COLO829 (cell line): ENCODE measurements at regions not wholly inside any gene's neighbourhood (a gene's known extent, or its start where the extent isn't known, plus 50 kb on each side); places are given as distances from the start of the nearest gene placed in this dataset.

Experiments used
- DNase-seq: peaks from one replicate; pipeline ENCODE4 v3.0.0; 2012; ENCODE audit warnings: low spot score

DNA sequence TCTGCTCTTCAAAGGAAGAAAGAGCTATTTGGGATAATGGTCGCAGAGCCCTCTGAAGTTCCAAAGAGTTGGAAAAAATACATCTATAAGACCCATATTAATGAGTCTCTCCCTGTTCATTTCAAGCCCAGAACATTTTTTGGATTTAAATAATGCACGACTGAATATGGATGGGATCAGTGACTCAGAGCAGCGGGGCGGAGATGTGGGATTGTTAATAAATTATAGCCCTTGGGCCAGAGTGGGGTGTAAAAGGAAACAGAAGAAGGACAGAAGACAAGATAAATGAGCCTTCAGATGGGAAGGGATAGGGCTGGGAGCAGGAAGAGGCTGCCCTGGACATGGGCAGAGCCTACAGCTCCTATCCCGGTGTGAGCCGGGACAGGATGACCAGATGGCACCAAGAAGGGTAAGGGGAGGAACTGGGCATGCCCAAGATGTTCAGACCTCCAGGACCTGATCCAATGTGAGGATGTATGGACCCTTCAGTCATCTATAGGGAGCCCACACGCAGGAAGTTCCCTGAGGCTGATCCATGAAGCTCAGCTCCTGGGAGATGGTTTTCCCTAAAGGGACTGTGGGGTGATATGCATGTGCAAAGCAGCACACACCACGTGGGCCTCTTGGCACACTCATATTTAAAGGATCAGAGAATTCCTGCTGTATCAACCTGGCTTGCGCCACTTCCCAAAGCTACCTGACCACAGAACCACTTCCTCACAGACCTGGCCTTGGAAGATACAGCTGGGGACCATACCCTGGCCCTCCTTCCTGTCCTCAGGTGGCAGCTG lies 96.1 kb upstream of the PLXNA4 start:
- no peak for DNase-seq

DNA sequence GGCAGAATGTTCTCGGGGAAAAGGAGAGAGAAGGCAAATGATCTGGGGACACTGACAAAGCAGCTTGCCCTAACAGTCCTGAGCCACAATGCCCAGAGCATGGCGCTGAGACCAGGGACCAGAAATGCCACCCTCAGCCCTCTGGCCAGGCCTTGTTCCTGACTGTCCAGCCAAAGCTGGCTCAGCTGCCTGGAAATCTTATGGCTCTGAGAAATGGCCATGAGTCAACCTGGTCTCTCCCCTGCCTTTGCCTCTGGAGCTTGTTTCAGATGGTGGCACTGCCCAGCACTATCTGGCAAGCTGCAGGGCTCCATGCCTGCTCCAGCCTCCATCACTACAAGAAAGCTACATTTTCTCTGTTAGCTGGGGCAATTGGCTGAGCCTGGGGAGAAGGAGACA lies 90.5 kb upstream of the PLXNA4 start:
- no peak for DNase-seq

DNA sequence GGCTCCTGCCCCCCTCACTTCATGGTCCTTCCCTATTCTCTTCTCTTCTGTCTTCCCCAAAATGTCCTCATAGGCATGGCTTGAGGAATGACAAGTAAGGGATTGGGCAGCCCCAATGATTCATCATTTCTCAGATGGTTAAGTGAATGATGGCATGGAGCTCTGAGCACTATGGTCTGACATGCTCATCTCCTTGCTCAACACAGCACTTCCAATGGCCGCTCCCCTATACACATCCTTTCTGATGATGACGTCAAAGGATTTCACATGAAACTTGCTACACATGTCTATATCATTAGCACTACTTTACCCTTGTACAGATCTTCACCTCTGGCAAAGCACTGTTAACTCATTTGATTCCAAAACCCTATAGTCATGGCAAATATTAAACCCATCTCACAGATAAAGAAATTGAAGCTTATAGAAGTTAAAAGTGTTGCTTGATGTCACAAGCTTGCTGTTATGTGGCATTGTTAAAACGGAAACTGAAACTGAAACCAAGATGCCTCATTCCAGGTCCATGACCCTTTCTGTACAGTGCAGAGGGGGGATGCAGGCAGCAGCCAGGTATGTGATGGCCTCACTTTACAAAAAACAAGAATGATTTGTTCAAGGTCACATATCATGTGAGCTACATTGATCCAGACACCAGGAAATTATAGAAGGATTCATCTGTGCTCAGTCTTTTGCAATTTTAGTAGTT lies 90.0 kb upstream of the PLXNA4 start:
- no peak for DNase-seq

DNA sequence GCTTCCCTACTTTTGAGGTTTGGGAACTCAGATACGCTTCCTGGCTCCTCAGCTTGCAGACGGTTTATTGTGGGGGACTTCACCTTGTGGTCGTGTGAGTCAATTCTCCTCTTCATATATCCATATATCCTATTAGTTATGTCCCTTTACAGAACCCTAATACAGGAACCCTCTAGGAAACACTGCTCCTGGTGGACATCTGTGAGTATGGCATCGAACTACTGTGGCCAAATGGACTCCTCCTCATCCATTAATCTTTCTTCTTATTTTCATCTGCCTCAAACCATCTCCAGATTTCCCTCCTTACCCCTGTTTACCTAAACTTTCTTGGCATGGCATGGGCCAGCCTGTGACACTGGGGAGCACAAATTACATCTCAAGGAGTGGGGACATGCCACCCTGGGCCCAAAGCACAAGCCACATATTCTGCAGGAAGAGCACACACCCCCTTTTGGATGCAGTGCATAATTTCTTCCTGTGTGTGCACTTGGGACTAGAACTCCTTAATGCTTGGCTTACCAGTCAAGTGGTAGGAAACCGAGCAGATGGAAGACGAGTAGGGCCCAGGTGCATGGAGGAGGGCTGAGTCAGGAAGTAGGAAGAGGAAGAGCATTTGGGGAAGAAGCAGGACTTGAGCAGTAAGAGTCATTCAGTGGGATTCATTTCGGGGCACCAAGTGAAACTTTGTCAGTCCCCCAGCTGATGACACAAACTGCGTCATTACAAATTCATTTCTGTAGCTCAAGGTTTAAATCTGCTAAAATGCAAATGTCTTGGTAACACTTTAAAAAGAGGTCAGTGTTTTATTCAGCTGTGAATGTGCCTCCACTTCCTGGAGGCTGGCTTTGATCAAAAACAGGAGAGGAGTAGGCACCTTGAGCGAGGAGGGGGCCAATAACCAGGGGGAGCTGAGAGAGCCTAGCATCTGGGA lies 80.8 kb upstream of the PLXNA4 start:
- peak; percentile 63 for DNase-seq

DNA sequence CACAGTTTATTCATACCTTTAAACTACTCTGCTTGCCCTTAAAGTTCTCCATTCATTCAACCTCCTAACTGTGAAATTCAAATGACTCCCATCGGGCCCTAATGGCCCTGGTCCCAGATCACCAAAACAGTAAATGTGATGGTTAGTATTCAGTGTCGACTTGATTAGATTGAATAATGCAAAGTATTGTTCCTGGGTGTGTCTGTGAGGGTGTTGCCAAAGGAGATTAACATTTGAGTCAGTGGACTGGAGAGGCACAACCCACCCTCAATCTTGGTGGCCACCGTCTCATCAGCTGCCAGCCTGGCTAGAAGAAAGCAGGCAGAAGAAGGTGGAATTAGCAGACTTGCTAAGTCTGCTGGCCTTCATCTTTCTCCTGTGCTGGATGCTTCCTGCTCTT lies 80.1 kb upstream of the PLXNA4 start:
- no peak for DNase-seq

DNA sequence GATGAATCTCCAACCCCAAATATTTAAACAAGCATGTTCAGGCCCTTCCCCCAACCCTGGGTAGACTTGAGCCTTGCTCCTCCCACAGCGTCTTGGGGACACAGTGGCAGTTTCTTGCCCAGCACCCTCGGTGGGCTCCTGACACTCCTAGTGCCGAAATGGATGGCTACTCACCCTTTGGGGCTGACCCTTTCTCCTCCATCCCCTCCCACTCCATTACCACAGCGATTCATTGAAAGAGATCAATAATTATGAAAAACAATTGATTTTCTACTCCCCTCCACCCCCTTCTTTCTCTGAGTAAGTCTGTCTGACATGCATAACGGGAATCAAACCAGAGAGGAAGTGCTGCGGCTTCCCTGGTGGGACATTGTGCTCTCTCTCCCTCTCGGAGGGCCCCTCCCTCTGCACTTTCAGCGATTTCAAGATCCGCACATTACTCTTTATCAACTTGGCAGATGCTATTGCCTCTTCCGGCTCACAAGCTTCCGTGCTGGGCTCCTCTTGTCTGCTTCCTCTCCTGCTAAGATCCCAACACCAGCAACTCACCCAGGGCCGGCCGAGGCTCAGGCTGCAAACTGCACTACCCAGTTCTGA lies 79.0 kb upstream of the PLXNA4 start:
- DNase-seq: peak; percentile 53

DNA sequence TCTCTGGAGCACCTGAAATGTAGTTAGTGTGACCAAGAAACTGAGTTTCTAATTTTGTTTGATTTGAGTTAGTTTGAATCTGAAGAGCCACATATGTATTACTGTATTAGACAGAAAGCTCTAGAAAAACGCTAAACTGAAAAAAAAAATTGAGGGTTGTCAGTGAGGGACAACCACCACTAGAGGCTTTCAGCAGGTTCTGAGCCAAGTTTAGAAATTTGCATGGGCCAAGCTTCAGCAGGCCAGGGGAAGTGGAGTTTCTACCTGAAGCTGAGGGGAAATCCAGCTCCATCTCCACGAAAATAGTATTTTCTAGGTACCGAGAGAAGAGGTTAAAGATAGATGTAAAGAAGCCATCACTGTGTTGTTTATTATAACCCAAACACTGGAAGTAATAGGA lies 77.9 kb upstream of the PLXNA4 start:
- DNase-seq: peak; percentile 52

DNA sequence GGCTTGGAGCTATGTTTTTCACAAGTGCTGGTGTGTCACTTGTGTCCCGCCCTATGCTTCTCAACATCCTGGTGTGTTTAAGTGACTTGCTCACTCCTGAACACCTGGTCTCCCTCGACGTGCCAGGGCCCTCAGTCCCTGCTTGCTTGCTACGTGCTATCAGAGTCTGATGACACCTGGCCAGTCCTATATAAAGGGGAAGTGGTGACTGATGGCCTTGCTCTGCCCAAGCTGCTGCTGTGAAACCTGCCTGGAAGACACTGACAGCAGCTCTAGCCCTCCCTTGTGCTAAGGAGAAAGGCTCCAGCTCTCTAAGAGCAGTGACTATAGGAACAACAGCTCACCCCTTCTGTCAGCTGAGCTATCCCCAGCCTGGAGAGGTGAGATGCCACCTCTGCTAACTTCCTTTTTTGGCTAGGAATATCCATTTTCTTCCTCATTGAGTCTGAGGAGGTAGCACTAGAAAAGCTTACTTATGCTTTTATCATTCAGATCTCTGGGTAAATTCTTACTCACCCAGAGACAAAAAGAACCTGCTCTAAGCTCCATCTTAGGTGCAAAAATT lies 77.2 kb upstream of the PLXNA4 start:
- DNase-seq: no peak

DNA sequence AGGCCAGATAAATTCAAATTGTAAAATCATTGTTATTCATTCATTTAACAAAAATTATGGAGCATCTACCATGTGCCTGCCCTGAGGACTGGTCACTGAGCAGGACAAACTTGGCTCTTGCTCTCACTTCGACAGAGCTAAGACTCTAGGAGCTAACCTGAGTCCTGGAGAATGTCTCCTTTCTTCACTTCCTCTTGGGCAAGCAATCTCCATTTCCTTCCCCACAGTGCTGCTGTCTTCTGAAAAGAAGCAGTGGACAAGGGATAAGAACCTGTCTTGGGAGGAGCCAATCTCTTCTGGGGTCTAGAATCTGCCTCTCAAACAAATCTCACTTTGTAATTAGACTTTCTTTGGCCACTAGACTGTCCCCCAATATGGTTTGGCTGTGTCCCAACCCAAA lies 76.2 kb upstream of the PLXNA4 start:
- no peak for DNase-seq

DNA sequence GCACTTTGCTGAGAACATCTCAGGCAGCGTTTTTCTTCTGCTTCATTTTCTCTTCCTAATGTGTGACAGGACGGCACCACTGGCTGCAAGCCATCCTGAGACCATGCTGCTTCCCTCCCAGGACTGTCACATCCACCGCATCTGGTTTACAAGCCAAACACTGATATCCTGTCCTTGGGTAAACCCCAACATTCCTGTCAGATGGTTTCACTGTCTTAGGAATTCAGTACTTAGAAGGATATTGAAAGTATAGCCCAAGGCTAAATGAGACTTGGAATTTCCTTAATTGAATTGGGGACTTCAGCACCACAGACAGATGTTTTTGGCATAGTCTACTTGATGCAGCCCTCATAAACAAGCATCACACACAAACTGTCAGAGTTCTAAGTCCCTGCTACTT lies 74.2 kb upstream of the PLXNA4 start:
- DNase-seq: peak; percentile 65

DNA sequence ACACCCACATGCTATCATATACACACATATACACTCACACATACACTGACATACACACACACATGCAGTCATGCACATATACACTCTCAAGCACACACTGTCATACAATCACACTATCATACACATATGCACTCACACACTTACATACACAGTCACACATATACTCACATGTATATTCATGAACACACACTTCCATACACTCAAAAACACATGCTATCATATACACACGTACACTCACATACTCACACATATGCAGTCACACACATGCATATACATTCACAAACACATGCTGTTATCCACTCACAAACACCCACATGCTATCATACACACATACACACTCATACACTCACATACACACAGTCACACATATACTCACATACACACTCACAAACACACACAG lies 71.0 kb upstream of the PLXNA4 start:
- DNase-seq: no peak

DNA sequence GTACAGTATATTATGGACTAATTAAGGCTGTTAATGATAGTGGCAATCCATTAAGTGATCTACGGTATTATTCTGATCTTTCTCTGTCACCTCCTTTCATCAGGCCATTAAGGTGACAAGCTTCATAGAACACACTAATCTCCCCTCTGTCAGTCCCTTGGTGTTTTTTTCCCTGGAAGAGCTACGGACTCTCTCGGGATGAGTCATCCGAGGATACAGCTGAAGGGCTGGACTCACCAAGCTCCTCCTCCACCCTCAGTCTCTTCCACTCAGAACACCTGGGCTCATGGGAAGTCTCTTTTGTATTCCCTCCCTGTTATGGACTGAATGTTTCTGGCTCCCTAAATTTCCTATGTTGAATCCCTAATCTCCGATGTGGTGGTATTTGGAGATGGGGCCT lies 69.8 kb upstream of the PLXNA4 start:
- DNase-seq: no peak

DNA sequence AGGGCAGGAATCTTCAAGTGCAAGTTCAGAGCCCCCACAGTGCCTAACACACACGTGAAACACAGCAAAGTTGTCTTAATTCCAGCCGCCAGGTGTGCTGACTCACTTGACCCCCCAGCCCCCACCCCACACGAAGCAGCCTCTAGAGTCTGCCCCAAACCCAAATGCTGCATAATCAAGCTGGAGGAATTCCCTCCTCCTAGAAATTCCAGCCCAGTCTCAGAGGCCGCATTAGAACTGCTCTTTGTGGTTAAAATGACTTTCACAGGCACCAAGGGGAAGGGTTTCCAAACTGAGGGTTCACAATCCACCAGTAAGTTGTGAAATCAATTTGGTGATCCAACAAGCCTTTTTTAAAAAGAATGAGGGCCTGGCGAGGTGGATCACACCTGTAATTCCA lies 67.0 kb upstream of the PLXNA4 start:
- no peak for DNase-seq

DNA sequence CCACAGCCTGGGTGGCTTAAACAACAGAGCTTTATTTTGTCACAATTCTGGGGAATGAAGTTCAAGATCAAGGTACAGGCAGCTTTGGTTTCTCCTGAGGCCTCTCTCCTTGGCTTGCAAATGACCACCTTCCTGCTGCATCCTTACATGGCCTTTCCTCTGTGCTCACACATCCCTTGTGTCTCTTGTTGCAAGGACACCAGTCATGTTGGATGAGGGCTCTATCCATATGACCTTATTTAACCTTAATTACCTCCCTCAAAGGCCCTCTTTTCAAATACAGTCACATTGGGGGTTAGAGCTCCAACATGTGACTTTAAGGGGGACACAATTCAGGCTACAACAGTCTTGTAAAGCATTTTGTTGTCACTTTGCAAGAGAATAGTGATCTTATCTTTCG lies 65.0 kb upstream of the PLXNA4 start:
- DNase-seq: no peak

DNA sequence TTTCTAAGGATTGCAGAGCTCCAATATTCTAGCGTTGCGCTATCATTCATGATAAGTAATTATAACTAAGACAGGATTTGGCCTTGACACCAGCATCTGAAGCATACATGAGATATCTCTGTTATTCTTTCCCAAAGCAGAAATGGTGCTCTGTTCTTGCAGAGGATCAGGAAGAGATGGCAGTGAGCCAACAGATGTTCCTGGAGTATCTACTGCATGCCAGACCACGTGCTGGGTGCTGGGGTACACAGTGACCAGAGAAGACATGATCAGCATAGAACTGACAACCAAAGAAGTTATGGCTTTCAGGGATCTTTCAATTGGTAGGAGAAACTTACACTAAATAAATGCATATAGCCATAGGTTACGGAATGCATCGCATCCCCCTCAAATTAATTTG lies 63.7 kb upstream of the PLXNA4 start:
- no peak for DNase-seq

DNA sequence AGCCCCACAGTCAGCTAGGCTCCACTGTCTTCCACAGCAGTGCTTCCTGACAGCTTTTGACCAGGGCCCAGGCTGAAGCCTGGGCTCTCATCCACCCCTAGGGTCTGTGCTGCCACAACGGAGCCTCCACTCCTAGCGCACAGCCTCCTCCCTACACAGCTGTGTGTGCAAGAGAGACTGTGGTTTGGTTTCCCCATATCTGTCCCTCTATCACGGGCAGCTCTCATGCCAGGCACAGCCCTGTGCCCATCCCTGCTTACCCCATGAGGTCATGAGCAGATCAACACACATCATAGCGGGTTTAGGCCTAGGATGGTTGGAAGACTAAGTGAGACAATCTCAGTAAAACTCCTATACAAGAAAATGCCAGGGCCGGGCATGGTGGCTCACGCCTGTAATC lies 61.7 kb upstream of the PLXNA4 start:
- DNase-seq: no peak

DNA sequence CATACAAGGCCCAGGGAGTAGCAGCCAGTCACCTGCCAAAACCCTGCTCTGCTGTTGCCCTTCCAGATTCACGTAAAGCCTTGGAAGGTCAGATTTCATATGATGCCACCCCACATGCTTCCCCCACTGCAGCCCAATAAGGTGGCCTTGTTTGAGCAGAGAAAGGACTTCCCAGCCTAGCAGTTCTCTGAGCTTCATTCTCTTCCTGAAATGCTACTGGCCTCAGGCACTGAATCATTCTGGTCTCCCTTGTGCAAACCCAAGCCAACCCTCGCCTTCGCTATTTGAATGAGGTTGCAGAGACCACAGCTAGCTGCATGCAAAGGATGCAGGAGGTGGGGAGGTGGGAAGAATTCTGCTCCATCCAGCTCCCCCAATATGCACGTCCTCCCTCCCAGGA lies 60.3 kb upstream of the PLXNA4 start:
- no peak for DNase-seq

DNA sequence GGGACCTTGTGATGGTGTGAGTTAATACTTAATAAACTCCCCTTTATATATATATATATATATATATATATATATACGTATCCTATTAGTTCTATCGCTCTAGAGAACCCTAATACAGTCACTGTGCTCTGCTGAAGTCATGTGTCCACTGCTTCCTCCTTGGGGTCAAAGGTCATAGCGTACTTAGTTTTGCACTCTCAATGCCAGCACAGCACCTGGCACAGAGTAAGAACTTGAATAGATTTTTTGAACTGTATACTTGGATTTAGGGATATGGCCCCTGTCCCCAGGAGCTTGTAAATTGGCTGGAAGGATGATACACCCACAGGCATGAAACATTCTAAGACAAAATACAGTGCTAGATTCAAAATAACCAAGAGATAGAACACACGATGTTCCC lies 58.9 kb upstream of the PLXNA4 start:
- no peak for DNase-seq

DNA sequence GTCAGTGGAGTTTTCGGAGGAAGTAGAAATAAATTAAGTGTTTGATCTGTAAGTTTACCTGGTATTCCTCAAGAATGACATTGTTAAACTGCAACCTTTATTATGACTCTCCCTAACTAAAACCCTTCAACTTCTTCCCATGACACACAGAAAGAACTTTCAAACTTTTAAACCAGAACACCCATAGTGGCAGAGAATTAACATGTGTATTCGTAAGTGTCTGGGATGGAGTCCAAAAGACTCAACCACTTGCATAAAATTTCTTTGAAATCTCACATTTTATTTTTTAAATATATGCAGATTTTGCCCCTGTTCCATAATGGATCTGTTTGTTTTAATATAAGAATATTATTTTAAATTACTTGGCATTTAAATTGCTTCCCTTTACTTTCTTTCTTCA lies 54.6 kb upstream of the PLXNA4 start:
- no peak for DNase-seq
